Astrocyte of the cerebellum (primary cell): ENCODE measurements at regions not wholly inside any gene's neighbourhood (a gene's known extent, or its start where the extent isn't known, plus 50 kb on each side); places are given as distances from the start of the nearest gene placed in this dataset.
"Not testable (repeated sequence)": the region's sequence is repeated elsewhere in the genome, so short reads cannot be mapped to it uniquely, and the experiment has no call there.

Source experiments
- DNase-seq: peaks from one replicate; pipeline ENCODE4 v3.0.0-alpha.2; 2011; ENCODE audit warnings: low read depth
- H3K4me3 ChIP-seq: 2 replicates; pipeline ENCODE4 v1.5.1; 2011; ENCODE audit warnings: mild to moderate bottlenecking, low read depth, low read length, moderate library complexity
- CTCF ChIP-seq: IDR thresholded peaks from 2 replicates; pipeline ENCODE4 v1.5.1; 2012; ENCODE audit warnings: low read length, low read depth, moderate library complexity, mild to moderate bottlenecking; ENCODE audit errors: missing control alignments
- in situ Hi-C: cut with HindIII; loops from 2 replicates; pipeline ENCODE4 v1.10.0; 2017; ENCODE audit warnings: low sequenced_read_pairs

DNA sequence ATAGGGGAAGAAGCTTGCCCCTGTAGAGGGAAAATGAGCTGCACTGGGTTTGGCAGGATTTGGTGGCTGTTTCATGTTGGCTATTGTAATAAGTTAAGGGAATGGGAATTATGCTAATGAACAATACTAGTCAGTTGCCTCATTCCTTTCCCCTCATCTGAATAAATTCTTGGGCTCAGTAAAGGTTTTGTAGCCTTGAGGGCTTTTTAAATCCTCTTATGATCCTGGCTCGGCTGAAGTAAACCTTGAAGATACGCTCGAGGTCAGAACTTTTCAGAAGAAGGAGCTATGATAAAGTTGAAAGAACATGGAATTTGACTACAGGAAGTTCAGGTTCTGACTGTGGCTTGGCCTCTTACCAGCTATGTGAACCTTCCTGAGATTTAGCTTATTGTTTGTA is 448.7 kb downstream of the RAB38 start:
- H3K4me3 ChIP-seq, result no peak overlapping the region
- no peak for TF ChIP-seq CTCF
- DNase-seq, result no peak
- in situ Hi-C loops, result no loop called here

DNA sequence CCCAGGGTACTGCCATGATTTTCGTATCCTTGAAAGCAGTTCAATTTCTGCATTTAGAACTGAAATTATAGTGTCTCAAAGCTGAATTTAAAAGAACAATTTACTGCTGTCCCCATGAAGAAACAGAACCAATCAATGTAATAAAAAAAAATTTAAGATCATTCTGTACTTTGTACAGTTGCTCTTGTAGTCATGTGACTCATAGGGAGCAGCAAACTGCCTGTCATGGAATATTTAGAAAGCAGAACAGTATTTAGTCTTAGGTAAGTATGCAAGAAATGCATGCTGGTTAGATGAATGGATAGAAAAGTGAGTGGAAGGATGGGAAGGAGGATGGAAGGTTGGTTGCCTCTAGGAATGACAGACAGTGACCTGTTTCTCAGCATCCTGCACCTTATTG is 450.9 kb downstream of the RAB38 start:
- in situ Hi-C loops, result no loop called here
- no peak for DNase-seq
- no peak overlapping the region for H3K4me3 ChIP-seq
- no peak for TF ChIP-seq CTCF

DNA sequence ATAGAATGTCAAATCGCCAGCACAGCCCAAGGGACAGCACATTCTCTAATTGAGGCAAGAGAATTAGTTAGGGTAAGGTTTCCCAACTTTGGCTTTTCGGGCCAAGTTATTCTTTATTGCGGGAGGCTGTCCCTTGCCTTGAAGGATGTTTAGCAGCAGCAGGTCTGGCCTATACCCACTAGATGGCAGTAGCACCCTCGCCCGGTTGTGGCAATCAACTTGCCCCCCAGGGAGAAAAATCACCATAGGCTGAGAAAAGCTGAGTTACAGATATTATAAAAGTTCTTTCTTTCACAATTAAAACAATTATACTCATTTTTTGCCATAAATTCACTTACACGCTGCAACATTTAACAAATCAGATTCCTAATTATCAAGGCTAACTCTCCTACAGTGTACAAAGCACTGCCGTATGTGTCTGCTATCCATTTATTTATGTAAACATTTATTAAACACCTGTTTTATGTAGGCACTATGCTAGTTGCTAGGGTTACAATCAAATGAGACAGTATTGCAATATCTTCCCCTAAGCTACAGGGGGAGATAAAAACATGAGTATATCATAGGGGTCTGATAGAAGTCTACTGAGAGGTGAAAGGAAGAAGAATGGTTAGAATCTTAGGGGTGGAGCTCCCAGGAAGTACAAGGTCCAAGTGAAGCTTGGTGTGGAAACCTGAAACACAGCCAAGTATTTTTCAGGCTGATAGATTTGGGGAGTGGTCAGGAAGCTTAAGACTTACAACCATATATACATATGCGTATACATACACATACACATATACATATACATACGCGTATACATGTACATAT is 452.3 kb downstream of the RAB38 start:
- in situ Hi-C loops, result no loop called here
- TF ChIP-seq CTCF, result peak; percentile 82
- DNase-seq, result no peak
- H3K4me3 ChIP-seq, result no peak overlapping the region

DNA sequence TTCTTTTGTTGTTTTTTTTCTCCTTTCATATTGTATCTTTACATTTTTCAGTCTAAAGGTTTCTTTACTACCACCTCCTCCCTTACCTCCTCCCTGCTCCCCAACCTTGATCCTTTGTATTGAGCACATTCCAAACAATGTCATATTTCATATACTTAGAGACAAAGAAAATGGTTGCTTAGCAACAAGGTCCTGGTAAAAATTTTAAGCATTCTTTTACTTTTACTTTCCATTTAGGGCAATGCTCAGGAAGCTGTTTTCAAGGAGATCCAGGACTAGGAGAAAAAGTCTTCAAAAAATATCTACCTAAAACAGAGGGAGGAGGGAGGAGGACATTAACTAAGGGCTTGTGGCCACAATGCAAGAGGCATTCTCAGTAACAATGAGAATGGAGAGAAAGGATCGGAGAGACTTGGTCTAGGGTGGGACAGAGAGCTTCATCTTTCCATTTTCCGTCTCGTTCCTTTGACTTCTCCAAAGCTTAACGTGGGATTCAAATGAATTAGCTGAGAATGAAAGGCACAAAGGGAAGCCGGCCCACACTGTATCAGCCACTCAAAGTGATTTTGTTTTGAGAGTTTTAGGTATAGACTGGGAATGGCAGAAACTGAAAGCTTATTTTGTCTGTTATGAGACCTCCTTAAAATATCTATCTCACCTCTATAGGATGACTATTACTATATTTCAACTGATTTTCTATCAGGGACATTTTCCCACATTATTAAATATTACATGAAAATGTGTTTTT is 455.7 kb downstream of the RAB38 start:
- in situ Hi-C loops, result no loop called here
- H3K4me3 ChIP-seq, result no peak overlapping the region
- TF ChIP-seq CTCF, result no peak
- DNase-seq, result no peak

DNA sequence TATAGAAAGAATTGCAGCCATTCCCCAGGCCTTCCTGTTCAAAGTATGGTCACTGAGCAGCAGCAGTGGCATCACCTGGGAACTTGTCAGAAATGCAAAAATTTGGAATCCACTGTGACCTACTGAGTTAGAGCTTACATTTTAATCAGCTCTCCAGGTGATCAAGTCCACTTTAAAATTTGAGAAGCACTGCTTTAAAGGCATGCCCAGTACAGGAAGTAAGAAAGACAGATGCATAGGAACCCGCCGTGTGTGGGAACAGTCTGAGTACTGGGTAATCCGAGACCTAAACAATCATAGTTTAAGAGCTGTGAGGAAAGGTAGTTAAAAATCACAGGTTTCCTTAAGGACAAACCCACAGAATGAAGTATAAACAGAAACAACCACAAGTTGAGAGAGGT is 462.4 kb downstream of the RAB38 start:
- in situ Hi-C loops, result no loop called here
- TF ChIP-seq CTCF, result no peak

GRCh38 chr11:87712391-87712790 is 462.9 kb downstream of the RAB38 start:
- no peak for TF ChIP-seq CTCF
- no peak for DNase-seq
- no peak overlapping the region for H3K4me3 ChIP-seq
- in situ Hi-C loops, result no loop called here

More for the DNA sequence above, 462.4 kb downstream of the RAB38 start:
- no peak overlapping the region for H3K4me3 ChIP-seq
- DNase-seq, result no peak

DNA sequence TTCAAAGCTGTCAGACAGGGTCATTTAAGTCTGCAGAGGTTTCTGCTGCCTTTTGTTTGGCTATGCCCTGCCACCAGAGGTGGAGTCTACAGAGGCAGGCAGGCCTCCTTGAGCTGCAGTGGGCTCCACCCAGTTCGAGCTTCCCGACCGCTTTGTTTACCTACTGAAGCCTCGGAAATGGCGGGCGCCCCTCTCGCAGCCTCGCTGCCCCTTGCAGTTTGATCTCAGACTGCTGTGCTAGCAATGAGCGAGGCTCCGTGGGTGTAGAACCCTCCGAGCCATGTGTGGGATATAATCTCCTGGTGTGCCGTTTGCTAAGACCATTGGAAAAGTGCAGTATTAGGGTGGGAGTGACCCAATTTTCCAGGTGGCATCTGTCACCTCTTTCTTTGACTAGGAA is 471.7 kb downstream of the RAB38 start:
- DNase-seq, in situ Hi-C loops, H3K4me3 ChIP-seq: not testable (repeated sequence)
